WI38 (cell line): ENCODE measurements at regions not wholly inside any gene's neighbourhood (a gene's known extent, or its start where the extent isn't known, plus 50 kb on each side); places are given as distances from the start of the nearest gene placed in this dataset.

ENCODE experiments used
- H3K4me3 ChIP-seq: 2 replicates; pipeline ENCODE4 v1.5.1; 2011; ENCODE audit warnings: low read depth, mild to moderate bottlenecking, control low read depth, low read length
- CTCF ChIP-seq: IDR thresholded peaks from 2 replicates; pipeline ENCODE4 v1.5.1; 2012; ENCODE audit warnings: low read depth, mild to moderate bottlenecking, control low read depth, low read length

- TF ChIP-seq CTCF = no peak
- H3K4me3 ChIP-seq = no peak overlapping the region
These were observed 1480.2 kb downstream of the AACS start for GRCh38 chr12:126545411-126545810.

- TF ChIP-seq CTCF = no peak
- H3K4me3 ChIP-seq = no peak overlapping the region
These were observed 1482.7 kb downstream of the AACS start for GRCh38 chr12:126547905-126548304.

- H3K4me3 ChIP-seq = no peak overlapping the region
- TF ChIP-seq CTCF = no peak
These were observed 1486.6 kb downstream of the AACS start for GRCh38 chr12:126551869-126552268.

- TF ChIP-seq CTCF = no peak
- H3K4me3 ChIP-seq = no peak overlapping the region
These were observed 1489.4 kb downstream of the AACS start for GRCh38 chr12:126554625-126555024.

GRCh38 chr12:126557659-126558058 is 1492.4 kb downstream of the AACS start:
- H3K4me3 ChIP-seq = no peak overlapping the region
- TF ChIP-seq CTCF = no peak

DNA sequence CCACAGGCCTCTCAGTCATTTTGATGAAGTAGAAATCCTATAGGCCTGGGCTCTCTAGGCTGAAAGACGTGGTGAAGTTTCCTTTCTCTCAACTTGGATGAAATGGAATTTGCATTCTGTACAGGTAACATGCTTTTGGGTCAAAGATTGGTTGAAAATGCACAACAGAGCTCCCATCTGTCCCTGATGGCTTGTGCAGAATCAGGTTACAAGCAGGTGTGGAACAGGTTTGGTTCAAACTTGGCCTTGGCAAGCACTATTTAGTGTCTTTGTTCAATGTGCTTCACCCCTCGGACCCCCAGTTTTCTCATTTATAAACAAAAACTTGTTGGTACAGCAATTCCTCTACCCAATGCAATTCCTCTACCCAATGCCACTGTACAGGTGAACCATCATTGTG is 1493.0 kb downstream of the AACS start:
- no peak for TF ChIP-seq CTCF
- no peak overlapping the region for H3K4me3 ChIP-seq

DNA sequence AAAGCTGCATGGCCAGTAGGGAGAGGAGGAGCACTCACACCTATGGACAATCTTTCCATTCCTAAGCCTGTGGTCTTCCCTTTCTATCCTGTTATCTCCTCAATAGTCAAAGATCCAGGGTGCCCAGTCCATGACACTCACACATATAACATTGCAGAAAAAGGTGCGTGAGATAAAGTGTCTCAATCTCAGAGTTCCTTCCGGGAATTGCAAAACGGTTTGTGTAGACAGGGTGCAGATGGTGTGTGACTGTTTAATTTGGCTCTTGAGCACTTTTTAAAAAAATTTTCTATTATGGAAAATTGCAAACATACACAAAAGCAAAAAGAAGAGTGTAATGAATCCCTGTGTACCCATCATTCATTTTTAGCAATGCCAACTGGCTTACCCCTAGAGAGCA is 1493.6 kb downstream of the AACS start:
- TF ChIP-seq CTCF = no peak
- no peak overlapping the region for H3K4me3 ChIP-seq
